Activated B cell treated with CpG ODN at 0.5 μM for 24 hours (primary cell): ENCODE measurements at regions not wholly inside any gene's neighbourhood (a gene's known extent, or its start where the extent isn't known, plus 50 kb on each side); places are given as distances from the start of the nearest gene placed in this dataset.

Experiments used
- ATAC-seq: fragments of 200-7000 bp; cut with Tn5 transposase; one replicate; pipeline ENCODE4 v1.10.0; 2021; ENCODE audit warnings: low read depth, mild to moderate bottlenecking, moderate library complexity
- CTCF ChIA-PET: fragments of 350-600 bp; sonication (Branson Sonifier 250); formaldehyde crosslinking; loops from one replicate; lab custom pipeline; 2021; ENCODE audit warnings: antibody characterized with exemption; lab: Charles Lee
- POLR2A ChIA-PET: fragments of 350-600 bp; sonication (Branson Sonifier 250); formaldehyde crosslinking; loops from one replicate; lab custom pipeline; 2021; ENCODE audit warnings: antibody characterized with exemption; lab: Charles Lee
- DNase-seq: peaks from one replicate; pipeline ENCODE4 v3.0.0; 2022
- H3K27ac Mint-ChIP-seq: one replicate; pipeline ENCODE4 v1.8.0; 2020; ENCODE audit warnings: mixed read lengths
- H3K27me3 Mint-ChIP-seq: one replicate; pipeline ENCODE4 v1.8.0; 2021; ENCODE audit warnings: mixed read lengths
- H3K36me3 Mint-ChIP-seq: one replicate; pipeline ENCODE4 v1.8.0; 2021; ENCODE audit warnings: low read depth, mixed read lengths
- H3K4me1 Mint-ChIP-seq: one replicate; pipeline ENCODE4 v1.8.0; 2021; ENCODE audit warnings: mixed read lengths
- H3K4me3 Mint-ChIP-seq: one replicate; pipeline ENCODE4 v1.8.0; 2020; ENCODE audit warnings: mild to moderate bottlenecking, mixed read lengths
- H3K9me3 Mint-ChIP-seq: one replicate; pipeline ENCODE4 v1.8.0; 2020; ENCODE audit warnings: mixed read lengths
- CTCF ChIP-seq: fragments of 200-600 bp; IDR thresholded peaks from one replicate; pipeline ENCODE4 v1.8.0; 2022; ENCODE audit warnings: antibody characterized with exemption, mild to moderate bottlenecking
- intact Hi-C: fragments of 100-400 bp; cut with micrococcal nuclease; formaldehyde crosslinking; loops from one replicate; pipeline ENCODE4 v1.15.1; 2024

GRCh38 chr9:129237164-129237611 is 59.1 kb upstream of the IER5L start:
- H3K27me3 Mint-ChIP-seq, result peaks cover 37% of the 10 kb centered on the region
- POLR2A ChIA-PET, result interaction anchor here (0.5 kb wide), 1 partner anchor 500 kb away, joined by 3 read pairs; no protein-coding TSS in a partner anchor
- intact Hi-C loops, result no loop called here
- DNase-seq, result no peak
- no peak overlapping the region for H3K27ac Mint-ChIP-seq
- no peaks in the 10 kb centered on the region for H3K36me3 Mint-ChIP-seq
- CTCF ChIA-PET, result no interaction called here
- no peak for TF ChIP-seq CTCF
- H3K4me1 Mint-ChIP-seq, result peaks cover 15% of the 10 kb centered on the region
- H3K9me3 Mint-ChIP-seq, result peaks cover 6% of the 10 kb centered on the region
- no peak for ATAC-seq
- no peak overlapping the region for H3K4me3 Mint-ChIP-seq

DNA sequence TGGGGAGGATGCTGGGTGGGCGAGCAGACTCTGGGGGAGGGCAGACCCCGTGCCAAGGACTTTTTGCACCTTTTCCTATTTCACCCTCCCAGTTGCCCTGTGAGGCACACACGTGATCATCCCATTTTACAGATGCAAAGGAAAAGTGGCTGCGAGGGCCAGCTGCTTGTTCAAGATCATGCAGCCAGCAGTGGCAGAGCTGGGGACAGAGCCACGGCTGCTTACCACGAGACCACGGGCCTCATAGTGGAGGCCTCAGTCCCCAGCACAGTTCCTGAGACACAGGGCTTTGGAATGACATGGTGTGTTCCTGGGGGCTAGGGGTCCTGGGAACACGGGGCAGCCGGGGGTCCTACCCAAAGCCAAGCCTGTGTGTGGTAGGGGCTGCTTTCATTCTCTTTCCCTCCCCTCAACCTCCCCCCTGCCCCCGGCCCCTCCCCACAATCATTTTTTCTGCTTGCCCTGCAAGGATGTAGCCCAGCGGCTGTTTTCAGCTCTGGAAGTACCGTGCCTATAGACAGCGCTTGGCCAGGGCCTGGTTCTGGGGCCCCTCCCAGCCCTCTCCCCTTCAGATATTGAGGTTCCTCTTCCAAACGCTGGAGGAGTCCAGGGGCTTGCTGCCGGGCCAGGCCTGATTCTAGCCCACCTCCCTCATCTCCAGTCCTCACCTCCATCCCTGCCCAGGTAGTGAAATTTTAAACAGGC is 58.5 kb upstream of the IER5L start:
- ChIA-PET CTCF (no interaction called here), POLR2A (interaction anchor here (0.5 kb wide), 1 partner anchor 500 kb away, joined by 3 read pairs; no protein-coding TSS in a partner anchor)
- intact Hi-C loops, result no loop called here
- no peak for ATAC-seq
- H3K36me3 Mint-ChIP-seq, result no peaks in the 10 kb centered on the region
- H3K9me3 Mint-ChIP-seq, result peaks cover 6% of the 10 kb centered on the region
- no peak overlapping the region for H3K27ac Mint-ChIP-seq
- TF ChIP-seq CTCF, result no peak
- peaks cover 15% of the 10 kb centered on the region for H3K4me1 Mint-ChIP-seq
- DNase-seq, result no peak
- H3K27me3 Mint-ChIP-seq, result peaks cover 39% of the 10 kb centered on the region
- no peak overlapping the region for H3K4me3 Mint-ChIP-seq

DNA sequence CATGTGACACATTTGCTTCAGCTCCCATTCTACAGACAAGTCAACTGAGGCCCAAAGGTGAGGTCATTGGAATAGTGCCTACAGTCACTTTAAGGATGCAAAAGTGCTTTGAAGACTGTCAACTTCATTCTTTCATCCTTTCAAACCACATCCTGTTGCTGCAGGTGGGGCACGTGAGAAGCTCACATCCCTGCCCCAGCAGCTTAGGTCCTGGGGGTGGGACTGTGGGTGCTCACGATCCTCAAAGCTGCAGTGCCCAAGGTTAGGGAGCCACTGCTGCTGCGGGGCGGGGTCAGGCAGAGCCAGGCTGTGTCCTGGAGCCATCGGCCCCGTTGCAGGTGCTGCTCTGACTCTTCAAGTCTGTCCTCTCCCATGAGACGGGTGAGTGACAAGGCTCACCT is 57.9 kb upstream of the IER5L start:
- Mint-ChIP-seq H3K9me3 (peaks cover 6% of the 10 kb centered on the region), H3K36me3 (no peaks in the 10 kb centered on the region), H3K27me3 (peaks cover 37% of the 10 kb centered on the region), H3K27ac (no peak overlapping the region), H3K4me1 (peaks cover 15% of the 10 kb centered on the region), H3K4me3 (no peak overlapping the region)
- intact Hi-C loops, result no loop called here
- ChIA-PET POLR2A (interaction anchor here (0.6 kb wide), 1 partner anchor 82 kb away, joined by 3 read pairs; no protein-coding TSS in a partner anchor), CTCF (no interaction called here)
- no peak for DNase-seq
- TF ChIP-seq CTCF, result no peak
- ATAC-seq, result peak; percentile 14

- Mint-ChIP-seq H3K27me3 (peaks cover 34% of the 10 kb centered on the region), H3K4me3 (no peak overlapping the region), H3K9me3 (peaks cover 6% of the 10 kb centered on the region), H3K36me3 (no peaks in the 10 kb centered on the region), H3K27ac (no peak overlapping the region), H3K4me1 (peaks cover 15% of the 10 kb centered on the region)
- ChIA-PET POLR2A (interaction anchor here (0.6 kb wide), 1 partner anchor 81 kb away, joined by 3 read pairs; no protein-coding TSS in a partner anchor), CTCF (no interaction called here)
- DNase-seq, result no peak
- no peak for TF ChIP-seq CTCF
- intact Hi-C loops, result no loop called here
- no peak for ATAC-seq
Measured at GRCh38 chr9:129235041-129235930, 57.2 kb upstream of the IER5L start.

DNA sequence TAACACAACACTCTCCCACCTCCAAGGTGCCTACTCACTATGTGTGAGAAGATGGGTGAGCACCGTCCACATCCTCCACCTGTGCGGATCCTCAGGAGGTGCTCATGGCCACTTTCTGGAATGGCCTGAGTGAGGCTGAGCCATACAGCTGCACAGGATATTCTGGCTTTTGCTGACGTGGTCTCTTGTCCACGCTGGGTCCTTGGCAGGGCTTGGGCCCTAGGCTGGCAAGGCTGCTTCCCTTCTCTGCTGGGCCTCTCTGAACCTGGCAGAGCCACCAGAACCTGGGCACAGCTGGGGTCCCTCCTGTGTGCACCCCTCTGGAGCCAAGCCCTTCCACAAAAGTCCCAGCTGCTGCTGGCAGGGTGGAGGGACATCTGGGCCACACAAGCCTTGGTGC is 56.4 kb upstream of the IER5L start:
- CTCF ChIA-PET, result no interaction called here
- H3K27me3 Mint-ChIP-seq, result peaks cover 40% of the 10 kb centered on the region

More for the DNA sequence above, 56.4 kb upstream of the IER5L start:
- ATAC-seq (no peak), DNase-seq (no peak)
- intact Hi-C loops, result no loop called here
- Mint-ChIP-seq H3K36me3 (no peaks in the 10 kb centered on the region), H3K4me1 (peaks cover 18% of the 10 kb centered on the region), H3K4me3 (no peak overlapping the region), H3K9me3 (peaks cover 6% of the 10 kb centered on the region), H3K27ac (no peak overlapping the region)
- POLR2A ChIA-PET, result no interaction called here
- no peak for TF ChIP-seq CTCF
